BLaER1 (cell line): ENCODE measurements at regions not wholly inside any gene's neighbourhood (a gene's known extent, or its start where the extent isn't known, plus 50 kb on each side); places are given as distances from the start of the nearest gene placed in this dataset.

Experiments
- H3K27ac ChIP-seq: shearing (Covaris generic); formaldehyde crosslinking; 2 replicates; pipeline ENCODE4 v1.8.1; 2022
- H3K27me3 ChIP-seq: shearing (Covaris generic); formaldehyde crosslinking; 2 replicates; pipeline ENCODE4 v1.8.1; 2022
- H3K36me3 ChIP-seq: shearing (Covaris generic); formaldehyde crosslinking; 2 replicates; pipeline ENCODE4 v1.8.1; 2022
- H3K4me1 ChIP-seq: shearing (Covaris generic); formaldehyde crosslinking; 2 replicates; pipeline ENCODE4 v1.8.1; 2022
- H3K4me2 ChIP-seq: shearing (Covaris generic); formaldehyde crosslinking; 2 replicates; pipeline ENCODE4 v1.8.1; 2022
- H3K4me3 ChIP-seq: shearing (Covaris generic); formaldehyde crosslinking; 2 replicates; pipeline ENCODE4 v1.8.1; 2022
- H3K9ac ChIP-seq: shearing (Covaris generic); formaldehyde crosslinking; 2 replicates; pipeline ENCODE4 v1.8.1; 2022
- H3K9me3 ChIP-seq: shearing (Covaris generic); formaldehyde crosslinking; 2 replicates; pipeline ENCODE4 v1.8.1; 2022
- H4K20me1 ChIP-seq: shearing (Covaris generic); formaldehyde crosslinking; 2 replicates; pipeline ENCODE4 v1.8.1; 2022
- Cebpa-rat ChIP-seq: shearing (Covaris generic); IDR thresholded peaks from 2 replicates; pipeline ENCODE4 v1.8.1; 2022

- Histone ChIP-seq H3K36me3 (peaks cover 23% of the 10 kb centered on the region), H3K4me2 (no peak overlapping the region), H3K9me3 (peaks cover 31% of the 10 kb centered on the region), H4K20me1 (no peaks in the 10 kb centered on the region), H3K4me3 (no peak overlapping the region), H3K27me3 (no peaks in the 10 kb centered on the region), H3K4me1 (no peaks in the 10 kb centered on the region), H3K27ac (no peak overlapping the region), H3K9ac (no peak overlapping the region)
- no peak for TF ChIP-seq Cebpa-rat
Measured at GRCh38 chr16:72324578-72324977, 152.6 kb upstream of the PMFBP1 start.

- peaks cover 14% of the 10 kb centered on the region for H3K4me1 ChIP-seq
- TF ChIP-seq Cebpa-rat = no peak
- no peak overlapping the region for H3K4me2 ChIP-seq
- peaks cover 30% of the 10 kb centered on the region for H3K9me3 ChIP-seq
- H3K27me3 ChIP-seq = no peaks in the 10 kb centered on the region
- H3K27ac ChIP-seq = no peak overlapping the region
- no peak overlapping the region for H3K4me3 ChIP-seq
- peaks cover 22% of the 10 kb centered on the region for H3K36me3 ChIP-seq
- no peaks in the 10 kb centered on the region for H4K20me1 ChIP-seq
- H3K9ac ChIP-seq = no peak overlapping the region
Measured at GRCh38 chr16:72317446-72317845, 145.5 kb upstream of the PMFBP1 start.

- peaks cover 14% of the 10 kb centered on the region for H3K4me1 ChIP-seq
- H3K9ac ChIP-seq = no peak overlapping the region
- no peaks in the 10 kb centered on the region for H4K20me1 ChIP-seq
- H3K27me3 ChIP-seq = no peaks in the 10 kb centered on the region
- no peak overlapping the region for H3K4me2 ChIP-seq
- peaks cover 3% of the 10 kb centered on the region; the same call in 1 of the 2 replicates for H3K36me3 ChIP-seq
- peaks cover 9% of the 10 kb centered on the region for H3K9me3 ChIP-seq
- H3K27ac ChIP-seq = no peak overlapping the region
- TF ChIP-seq Cebpa-rat = no peak
- H3K4me3 ChIP-seq = no peak overlapping the region
Measured at GRCh38 chr16:72313903-72314302, 141.9 kb upstream of the PMFBP1 start.

GRCh38 chr16:72312828-72313227 is 140.9 kb upstream of the PMFBP1 start:
- TF ChIP-seq Cebpa-rat = no peak

GRCh38 chr16:72311426-72311825 is 139.5 kb upstream of the PMFBP1 start:
- Histone ChIP-seq H3K4me2 (no peak overlapping the region), H3K36me3 (no peaks in the 10 kb centered on the region), H3K27ac (no peak overlapping the region), H3K27me3 (no peaks in the 10 kb centered on the region), H4K20me1 (no peaks in the 10 kb centered on the region), H3K9ac (no peak overlapping the region), H3K9me3 (peaks cover 9% of the 10 kb centered on the region; the same call in 1 of the 2 replicates), H3K4me1 (peaks cover 14% of the 10 kb centered on the region), H3K4me3 (no peak overlapping the region)
- no peak for TF ChIP-seq Cebpa-rat

More at GRCh38 chr16:72312828-72313227, 140.9 kb upstream of the PMFBP1 start:
- Histone ChIP-seq H3K9ac (no peak overlapping the region), H3K27ac (no peak overlapping the region), H4K20me1 (no peaks in the 10 kb centered on the region), H3K4me3 (no peak overlapping the region), H3K4me1 (peaks cover 14% of the 10 kb centered on the region), H3K36me3 (no peaks in the 10 kb centered on the region), H3K9me3 (peaks cover 9% of the 10 kb centered on the region; the same call in 1 of the 2 replicates), H3K4me2 (no peak overlapping the region), H3K27me3 (no peaks in the 10 kb centered on the region)

- no peaks in the 10 kb centered on the region for H3K27me3 ChIP-seq
- H3K4me1 ChIP-seq = no peaks in the 10 kb centered on the region
- peaks cover 9% of the 10 kb centered on the region; the same call in 1 of the 2 replicates for H3K9me3 ChIP-seq
- no peak overlapping the region for H3K9ac ChIP-seq
- H3K4me3 ChIP-seq = no peak overlapping the region
- H3K4me2 ChIP-seq = no peak overlapping the region
- no peak overlapping the region for H3K27ac ChIP-seq
- H3K36me3 ChIP-seq = no peaks in the 10 kb centered on the region
- no peak for TF ChIP-seq Cebpa-rat
- H4K20me1 ChIP-seq = no peaks in the 10 kb centered on the region
Measured at GRCh38 chr16:72309001-72309400, 137.0 kb upstream of the PMFBP1 start.

- Histone ChIP-seq H3K27me3 (no peaks in the 10 kb centered on the region), H3K4me2 (no peak overlapping the region), H3K4me3 (no peak overlapping the region), H3K9ac (no peak overlapping the region), H3K27ac (no peak overlapping the region), H3K36me3 (no peaks in the 10 kb centered on the region), H4K20me1 (no peaks in the 10 kb centered on the region), H3K4me1 (no peaks in the 10 kb centered on the region), H3K9me3 (peaks cover 9% of the 10 kb centered on the region; the same call in 1 of the 2 replicates)
- no peak for TF ChIP-seq Cebpa-rat
Measured at GRCh38 chr16:72308396-72308795, 136.4 kb upstream of the PMFBP1 start.

GRCh38 chr16:72302332-72302731 is 130.4 kb upstream of the PMFBP1 start:
- H3K4me2 ChIP-seq = no peak overlapping the region
- H3K27ac ChIP-seq = no peak overlapping the region
- no peaks in the 10 kb centered on the region for H3K9me3 ChIP-seq
- H3K4me1 ChIP-seq = no peaks in the 10 kb centered on the region
- H4K20me1 ChIP-seq = no peaks in the 10 kb centered on the region
- no peak overlapping the region for H3K9ac ChIP-seq
- TF ChIP-seq Cebpa-rat = no peak
- no peaks in the 10 kb centered on the region for H3K27me3 ChIP-seq
- no peaks in the 10 kb centered on the region for H3K36me3 ChIP-seq
- no peak overlapping the region for H3K4me3 ChIP-seq

GRCh38 chr16:72301523-72302236 is 129.7 kb upstream of the PMFBP1 start:
- H3K4me1 ChIP-seq = no peaks in the 10 kb centered on the region
- no peak overlapping the region for H3K27ac ChIP-seq
- H4K20me1 ChIP-seq = no peaks in the 10 kb centered on the region
- no peak overlapping the region for H3K9ac ChIP-seq
- H3K4me2 ChIP-seq = no peak overlapping the region
- H3K9me3 ChIP-seq = no peaks in the 10 kb centered on the region
- no peaks in the 10 kb centered on the region for H3K27me3 ChIP-seq
- TF ChIP-seq Cebpa-rat = no peak
- H3K4me3 ChIP-seq = no peak overlapping the region
- no peaks in the 10 kb centered on the region for H3K36me3 ChIP-seq

GRCh38 chr16:72300892-72301291 is 128.9 kb upstream of the PMFBP1 start:
- Histone ChIP-seq H3K27me3 (no peaks in the 10 kb centered on the region), H3K27ac (no peak overlapping the region), H3K4me1 (no peaks in the 10 kb centered on the region), H4K20me1 (no peaks in the 10 kb centered on the region), H3K36me3 (no peaks in the 10 kb centered on the region), H3K9me3 (no peaks in the 10 kb centered on the region), H3K4me3 (no peak overlapping the region), H3K4me2 (no peak overlapping the region), H3K9ac (no peak overlapping the region)
- TF ChIP-seq Cebpa-rat = no peak
